ENCODE measurements at regions not wholly inside any gene's neighbourhood (a gene's known extent, or its start where the extent isn't known, plus 50 kb on each side); places are given as distances from the start of the nearest gene placed in this dataset.

DNA sequence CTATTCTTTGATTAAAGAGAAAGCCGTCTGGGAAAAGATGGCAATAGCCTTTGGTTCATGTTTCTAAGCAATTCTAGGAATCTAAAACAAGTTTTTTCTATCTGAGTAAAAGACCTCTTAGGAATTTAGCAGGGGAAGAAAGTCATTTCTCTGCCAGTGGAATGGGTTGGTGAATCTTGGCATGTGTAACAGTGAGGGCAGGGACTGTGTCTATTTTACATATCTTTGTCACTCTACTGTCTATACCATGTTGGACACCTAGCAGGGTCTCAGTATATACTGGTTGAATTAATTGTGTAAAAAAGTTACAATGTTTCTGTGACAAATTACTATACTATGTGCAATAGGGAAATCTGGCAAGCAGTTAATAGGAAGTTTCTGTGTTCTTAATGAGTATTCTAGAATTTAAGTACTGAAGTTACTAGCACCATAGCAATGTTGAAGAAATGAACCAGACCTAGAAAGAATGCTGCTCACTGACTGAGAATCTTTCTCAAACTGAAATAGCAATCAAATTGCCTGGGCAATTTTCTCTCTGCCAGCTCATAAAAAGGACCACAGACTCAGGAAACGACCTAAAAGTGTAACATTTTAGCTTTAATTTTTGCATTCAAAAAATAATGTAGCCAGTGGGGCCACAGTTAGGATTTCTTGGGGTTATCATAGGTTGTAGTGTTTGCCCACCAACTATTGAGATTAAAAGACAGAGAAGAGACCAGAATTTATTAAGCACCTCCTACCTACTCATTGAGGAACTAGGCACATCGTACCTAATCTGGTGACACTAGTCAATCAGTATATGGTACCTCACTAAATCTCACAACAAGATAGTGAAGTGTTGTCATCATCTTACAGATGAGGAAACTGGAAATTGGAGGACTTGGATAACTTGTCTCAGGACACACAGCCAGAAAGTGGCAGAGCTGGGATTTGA lies 56.2 kb upstream of the LEKR1 start:
- H3K4me3 ChIP-seq (ENCODE audit: insufficient read depth, low read length): no peak overlapping the region
- no peaks in the 10 kb centered on the region for H3K9me3 ChIP-seq (ENCODE audit: low read depth, low read length)
- no peaks in the 10 kb centered on the region for H3K79me2 ChIP-seq (ENCODE audit: insufficient read depth, low read length)
- H3K27me3 ChIP-seq (ENCODE audit: insufficient read depth, low read length): no peaks in the 10 kb centered on the region
- no peak overlapping the region for H2AFZ ChIP-seq (ENCODE audit: low read length)
- no peaks in the 10 kb centered on the region for H4K20me1 ChIP-seq (ENCODE audit: insufficient read depth, low read length)
- TF ChIP-seq, protein P1, sequence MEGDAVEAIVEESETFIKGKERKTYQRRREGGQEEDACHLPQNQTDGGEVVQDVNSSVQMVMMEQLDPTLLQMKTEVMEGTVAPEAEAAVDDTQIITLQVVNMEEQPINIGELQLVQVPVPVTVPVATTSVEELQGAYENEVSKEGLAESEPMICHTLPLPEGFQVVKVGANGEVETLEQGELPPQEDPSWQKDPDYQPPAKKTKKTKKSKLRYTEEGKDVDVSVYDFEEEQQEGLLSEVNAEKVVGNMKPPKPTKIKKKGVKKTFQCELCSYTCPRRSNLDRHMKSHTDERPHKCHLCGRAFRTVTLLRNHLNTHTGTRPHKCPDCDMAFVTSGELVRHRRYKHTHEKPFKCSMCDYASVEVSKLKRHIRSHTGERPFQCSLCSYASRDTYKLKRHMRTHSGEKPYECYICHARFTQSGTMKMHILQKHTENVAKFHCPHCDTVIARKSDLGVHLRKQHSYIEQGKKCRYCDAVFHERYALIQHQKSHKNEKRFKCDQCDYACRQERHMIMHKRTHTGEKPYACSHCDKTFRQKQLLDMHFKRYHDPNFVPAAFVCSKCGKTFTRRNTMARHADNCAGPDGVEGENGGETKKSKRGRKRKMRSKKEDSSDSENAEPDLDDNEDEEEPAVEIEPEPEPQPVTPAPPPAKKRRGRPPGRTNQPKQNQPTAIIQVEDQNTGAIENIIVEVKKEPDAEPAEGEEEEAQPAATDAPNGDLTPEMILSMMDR (IDR thresholded peaks at IDR 0.05; ENCODE audit: extremely low read depth, low read depth, low read length): no peak
- peaks cover 20% of the 10 kb centered on the region for H3K4me1 ChIP-seq (ENCODE audit: insufficient read depth, low read length)
- peak overlapping the region; percentile 32 for H3K4me2 ChIP-seq (ENCODE audit: insufficient read depth, low read length)
- H3K27ac ChIP-seq (ENCODE audit: low read depth, low read length): peak overlapping the region; percentile 44
- no peaks in the 10 kb centered on the region for H3K36me3 ChIP-seq (ENCODE audit: insufficient read depth, low read length)
- no peak for DNase-seq (ENCODE audit: insufficient read length, low spot score, missing footprints)

DNA sequence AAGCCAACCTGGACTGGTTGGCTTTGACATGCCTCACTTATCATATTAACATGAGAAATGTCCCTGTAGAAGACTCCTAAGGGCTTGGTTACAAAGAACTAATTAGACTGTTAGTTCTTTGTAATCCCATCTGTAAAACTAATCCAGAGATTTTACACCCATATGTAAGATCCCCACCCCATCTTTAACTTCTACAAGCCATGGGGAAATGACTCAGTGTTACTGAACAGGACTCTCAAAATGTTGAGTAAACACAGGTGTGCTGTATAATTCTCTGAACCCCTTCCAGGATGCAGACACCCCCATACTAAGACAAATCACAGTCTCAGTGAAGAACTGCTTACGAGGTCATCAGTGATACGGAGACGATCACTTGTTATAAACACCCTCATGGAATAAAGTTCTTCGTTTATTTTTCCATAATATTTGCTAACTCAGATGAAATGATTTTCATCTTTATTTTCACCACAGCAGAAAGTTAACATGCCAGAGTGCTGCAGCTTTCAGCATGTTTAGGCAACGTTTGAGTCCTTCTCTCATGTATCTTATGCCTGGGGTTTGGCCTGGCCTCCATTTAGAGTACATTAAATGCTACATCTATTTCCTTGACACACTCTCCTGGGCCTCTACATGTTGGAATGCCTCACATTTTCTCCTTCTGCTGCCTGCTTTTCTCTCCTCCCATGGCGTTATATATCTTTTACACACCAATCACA lies 55.3 kb upstream of the LEKR1 start:
- Histone ChIP-seq H3K4me1 (ENCODE audit: insufficient read depth, low read length) (peaks cover 20% of the 10 kb centered on the region), H3K36me3 (ENCODE audit: insufficient read depth, low read length) (no peaks in the 10 kb centered on the region), H3K4me2 (ENCODE audit: insufficient read depth, low read length) (no peak overlapping the region), H3K9me3 (ENCODE audit: low read depth, low read length) (no peaks in the 10 kb centered on the region), H2AFZ (ENCODE audit: low read length) (no peak overlapping the region), H3K79me2 (ENCODE audit: insufficient read depth, low read length) (no peaks in the 10 kb centered on the region), H3K4me3 (ENCODE audit: insufficient read depth, low read length) (no peak overlapping the region), H4K20me1 (ENCODE audit: insufficient read depth, low read length) (no peaks in the 10 kb centered on the region), H3K27ac (ENCODE audit: low read depth, low read length) (peak overlapping the region; percentile 44), H3K27me3 (ENCODE audit: insufficient read depth, low read length) (no peaks in the 10 kb centered on the region)
- TF ChIP-seq, protein P1 (IDR thresholded peaks at IDR 0.05; ENCODE audit: extremely low read depth, low read depth, low read length): no peak
- no peak for DNase-seq (ENCODE audit: insufficient read length, low spot score, missing footprints)

DNA sequence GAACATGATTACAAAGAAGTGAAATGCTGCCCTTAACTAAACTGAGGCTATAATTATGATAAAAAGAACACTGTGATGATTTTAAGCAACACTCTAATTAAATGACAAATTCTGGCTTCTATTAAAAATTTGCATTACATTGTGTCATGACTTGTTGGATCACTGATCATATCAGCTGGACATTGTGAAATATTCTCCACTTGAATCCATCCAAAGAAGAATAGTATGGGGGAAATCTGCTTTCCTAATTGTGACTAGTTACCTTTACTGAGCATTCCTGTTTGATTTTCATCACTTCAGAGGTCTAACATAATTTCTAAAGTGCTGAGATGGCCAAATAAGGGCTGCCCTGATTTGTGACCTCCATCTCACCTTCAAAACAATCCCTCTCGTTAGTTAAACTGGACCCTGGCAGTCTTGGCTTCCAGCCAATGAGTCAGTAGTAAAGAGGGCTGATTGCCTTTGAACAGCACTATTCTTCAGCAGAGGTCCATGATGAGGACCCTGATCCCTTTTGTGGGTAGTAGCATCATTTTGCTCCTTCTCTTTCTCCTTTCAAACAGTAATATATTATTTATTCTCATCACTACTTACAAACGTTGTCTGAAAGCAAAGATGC lies 53.5 kb upstream of the LEKR1 start:
- no peak overlapping the region for H3K4me2 ChIP-seq (ENCODE audit: insufficient read depth, low read length)
- H3K9me3 ChIP-seq (ENCODE audit: low read depth, low read length): no peaks in the 10 kb centered on the region
- TF ChIP-seq, protein P1 (IDR thresholded peaks at IDR 0.05; ENCODE audit: extremely low read depth, low read depth, low read length): no peak
- H4K20me1 ChIP-seq (ENCODE audit: insufficient read depth, low read length): no peaks in the 10 kb centered on the region
- peaks cover 25% of the 10 kb centered on the region for H3K4me1 ChIP-seq (ENCODE audit: insufficient read depth, low read length)
- no peaks in the 10 kb centered on the region for H3K27me3 ChIP-seq (ENCODE audit: insufficient read depth, low read length)
- no peak overlapping the region for H3K4me3 ChIP-seq (ENCODE audit: insufficient read depth, low read length)
- DNase-seq (ENCODE audit: insufficient read length, low spot score, missing footprints): no peak
- no peak overlapping the region for H2AFZ ChIP-seq (ENCODE audit: low read length)
- no peak overlapping the region for H3K27ac ChIP-seq (ENCODE audit: low read depth, low read length)
- H3K79me2 ChIP-seq (ENCODE audit: insufficient read depth, low read length): no peaks in the 10 kb centered on the region
- no peaks in the 10 kb centered on the region for H3K36me3 ChIP-seq (ENCODE audit: insufficient read depth, low read length)
